Thyroid gland (tissue), 4 donors: ENCODE measurements at regions not wholly inside any gene's neighbourhood (a gene's known extent, or its start where the extent isn't known, plus 50 kb on each side); places are given as distances from the start of the nearest gene placed in this dataset.

ENCODE experiments used
- DNase-seq, 2 donors: peaks; one replicate each; pipeline ENCODE4 v3.0.0-alpha.2; 2019
- H3K27ac ChIP-seq, 3 donors: fragments of 200-600 bp; sonication (generic); 1 replicate in 2 of 3; 2 replicates in 1 of 3; pipeline ENCODE4 v1.5.1; 2016 to 2019; ENCODE audit warnings: mild to moderate bottlenecking in 1 of 3, moderate library complexity in 1 of 3
- H3K27me3 ChIP-seq: fragments of 200-600 bp; sonication (generic); one replicate; pipeline ENCODE4 v1.5.1; 2019
- H3K36me3 ChIP-seq, 2 donors: fragments of 200-600 bp; sonication (generic); one replicate each; pipeline ENCODE4 v1.5.1; 2016 to 2019
- H3K4me1 ChIP-seq, 2 donors: fragments of 200-600 bp; sonication (generic); one replicate each; pipeline ENCODE4 v1.5.1; 2017 to 2019
- H3K4me3 ChIP-seq, 3 donors: fragments of 200-600 bp; sonication (generic); replicated peaks in 1 of 3; 1 replicate in 2 of 3; 2 replicates in 1 of 3; pipeline ENCODE4 v1.5.1; 2016; ENCODE audit warnings: mild to moderate bottlenecking in 1 of 3
- H3K9me3 ChIP-seq: fragments of 200-600 bp; sonication (generic); one replicate; pipeline ENCODE4 v1.5.1; 2017
- POLR2A ChIP-seq, 2 donors: fragments of 450-650 bp; IDR thresholded peaks; one replicate each; pipeline ENCODE4 v1.6.1; 2017; ENCODE audit warnings: antibody characterized with exemption in 2 of 2, mild to moderate bottlenecking in 2 of 2, moderate library complexity in 1 of 2
- WGBS, 2 donors: methylation state at CpG; one replicate each; pipeline ENCODE4 v1.1.5; 2017; 5-methylcytosine and 5-hydroxymethylcytosine counted together
- intact Hi-C: fragments of 100-400 bp; cut with DNase I; formaldehyde crosslinking; loops from one replicate; pipeline ENCODE4 v1.15.1; 2023
- TF ChIP-seq, protein P1 (sequence below), 6 experiments: fragments of 200-600 bp in 3 of 6; fragments of 450-650 bp in 3 of 6; sonication (generic) in 3 of 6; IDR thresholded peaks; one replicate each; pipeline ENCODE4 v1.5.1; 2016 to 2019; ENCODE audit warnings: antibody characterized with exemption in 6 of 6, mild to moderate bottlenecking in 2 of 6, inconsistent platforms in 1 of 6, moderate library complexity in 1 of 6

- Histone ChIP-seq H3K27me3 (no peaks in the 10 kb centered on the region), H3K9me3 (no peaks in the 10 kb centered on the region), H3K4me1 (no peaks in the 10 kb centered on the region), H3K27ac (no peak overlapping the region), H3K36me3 (no peaks in the 10 kb centered on the region), H3K4me3 (no peak overlapping the region)
- TF ChIP-seq, protein P1, sequence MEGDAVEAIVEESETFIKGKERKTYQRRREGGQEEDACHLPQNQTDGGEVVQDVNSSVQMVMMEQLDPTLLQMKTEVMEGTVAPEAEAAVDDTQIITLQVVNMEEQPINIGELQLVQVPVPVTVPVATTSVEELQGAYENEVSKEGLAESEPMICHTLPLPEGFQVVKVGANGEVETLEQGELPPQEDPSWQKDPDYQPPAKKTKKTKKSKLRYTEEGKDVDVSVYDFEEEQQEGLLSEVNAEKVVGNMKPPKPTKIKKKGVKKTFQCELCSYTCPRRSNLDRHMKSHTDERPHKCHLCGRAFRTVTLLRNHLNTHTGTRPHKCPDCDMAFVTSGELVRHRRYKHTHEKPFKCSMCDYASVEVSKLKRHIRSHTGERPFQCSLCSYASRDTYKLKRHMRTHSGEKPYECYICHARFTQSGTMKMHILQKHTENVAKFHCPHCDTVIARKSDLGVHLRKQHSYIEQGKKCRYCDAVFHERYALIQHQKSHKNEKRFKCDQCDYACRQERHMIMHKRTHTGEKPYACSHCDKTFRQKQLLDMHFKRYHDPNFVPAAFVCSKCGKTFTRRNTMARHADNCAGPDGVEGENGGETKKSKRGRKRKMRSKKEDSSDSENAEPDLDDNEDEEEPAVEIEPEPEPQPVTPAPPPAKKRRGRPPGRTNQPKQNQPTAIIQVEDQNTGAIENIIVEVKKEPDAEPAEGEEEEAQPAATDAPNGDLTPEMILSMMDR (IDR thresholded peaks at IDR 0.05) = no peak
- TF ChIP-seq POLR2A (IDR thresholded peaks at IDR 0.05) = no peak
- DNase-seq = no peak
- WGBS, 2 donors = 90% methylated on average over 5 of the region's 5 CpGs
- intact Hi-C loops = no loop called here
Measured at GRCh38 chr9:1639166-1639565, 376.0 kb upstream of the SMARCA2 start.

GRCh38 chr9:1647776-1648175 is 367.4 kb upstream of the SMARCA2 start:
- Histone ChIP-seq H3K9me3 (no peaks in the 10 kb centered on the region), H3K36me3 (no peaks in the 10 kb centered on the region), H3K4me3 (no peak overlapping the region), H3K27me3 (no peaks in the 10 kb centered on the region), H3K4me1 (no peaks in the 10 kb centered on the region), H3K27ac (no peak overlapping the region)
- no peak for DNase-seq
- intact Hi-C loops = no loop called here
- WGBS, 2 donors = 50 to 60% methylated on average over 1 of the region's 1 CpG
- TF ChIP-seq, protein P1 (IDR thresholded peaks at IDR 0.05) = no peak
- no peak for TF ChIP-seq POLR2A (IDR thresholded peaks at IDR 0.05)

DNA sequence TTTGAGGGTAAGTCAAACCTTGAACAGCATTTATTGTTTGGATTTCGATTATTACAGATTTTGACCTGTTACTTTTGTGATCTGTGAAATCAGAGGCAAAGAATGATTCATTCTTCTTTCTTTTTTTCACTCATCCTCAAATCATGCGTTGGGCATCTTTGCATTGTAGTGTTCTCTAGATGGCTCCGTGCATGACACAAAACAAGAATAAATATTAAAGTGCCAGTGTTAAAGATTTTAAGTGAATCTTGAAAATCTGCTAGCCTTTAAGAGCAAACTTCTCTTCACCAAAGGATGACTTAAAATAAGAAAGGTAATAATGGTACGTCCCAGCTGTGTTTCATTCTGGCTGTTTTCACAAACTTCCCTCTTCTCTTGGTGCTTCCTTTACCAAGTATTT is 361.9 kb upstream of the SMARCA2 start:
- intact Hi-C loops = no loop called here
- TF ChIP-seq, protein P1 (IDR thresholded peaks at IDR 0.05) = no peak
- TF ChIP-seq POLR2A (IDR thresholded peaks at IDR 0.05) = no peak
- Histone ChIP-seq H3K27ac (no peak overlapping the region), H3K9me3 (no peaks in the 10 kb centered on the region), H3K4me3 (no peak overlapping the region), H3K4me1 (no peaks in the 10 kb centered on the region), H3K27me3 (no peaks in the 10 kb centered on the region), H3K36me3 (no peaks in the 10 kb centered on the region)
- no peak for DNase-seq
- WGBS, 2 donors = 69 to 75% methylated on average over 4 of the region's 4 CpGs

- no peak for DNase-seq
- no peaks in the 10 kb centered on the region for H3K9me3 ChIP-seq
- H3K4me1 ChIP-seq = no peaks in the 10 kb centered on the region
- H3K27ac ChIP-seq = no peak overlapping the region
- no peaks in the 10 kb centered on the region for H3K36me3 ChIP-seq
- no peak overlapping the region for H3K4me3 ChIP-seq
- 72 to 82% methylated on average over 4 of the region's 4 CpGs for WGBS, 2 donors
- TF ChIP-seq, protein P1 (IDR thresholded peaks at IDR 0.05) = no peak
- no peak for TF ChIP-seq POLR2A (IDR thresholded peaks at IDR 0.05)
- intact Hi-C loops = no loop called here
- H3K27me3 ChIP-seq = no peaks in the 10 kb centered on the region
Measured at GRCh38 chr9:1658661-1659362, 356.3 kb upstream of the SMARCA2 start.

- WGBS, 2 donors = 81% methylated on average over 3 of the region's 3 CpGs
- no peak overlapping the region for H3K27ac ChIP-seq
- DNase-seq = no peak
- no peaks in the 10 kb centered on the region for H3K4me1 ChIP-seq
- H3K27me3 ChIP-seq = no peaks in the 10 kb centered on the region
- H3K36me3 ChIP-seq = no peaks in the 10 kb centered on the region
- no peak overlapping the region for H3K4me3 ChIP-seq
- H3K9me3 ChIP-seq = no peaks in the 10 kb centered on the region
- no peak for TF ChIP-seq POLR2A (IDR thresholded peaks at IDR 0.05)
- TF ChIP-seq, protein P1 (IDR thresholded peaks at IDR 0.05) = no peak
- intact Hi-C loops = no loop called here
Measured at GRCh38 chr9:1659363-1659690, 355.8 kb upstream of the SMARCA2 start.
